Mucosa of descending colon (tissue), 3 donors: ENCODE measurements at regions not wholly inside any gene's neighbourhood (a gene's known extent, or its start where the extent isn't known, plus 50 kb on each side); places are given as distances from the start of the nearest gene placed in this dataset.

Experiments used
- ATAC-seq: fragments of 200-7000 bp; cut with Tn5 transposase; one replicate; pipeline ENCODE4 v1.9.1; 2020; ENCODE audit warnings: mild to moderate bottlenecking, moderate library complexity
- DNase-seq, 3 donors: peaks; one replicate each; pipeline ENCODE4 v3.0.0-alpha.2; 2020
- H3K36me3 ChIP-seq: fragments of 200-600 bp; one replicate; pipeline ENCODE4 v1.8.0; 2021; ENCODE audit warnings: low read depth, mild to moderate bottlenecking
- H3K4me1 ChIP-seq: fragments of 200-600 bp; one replicate; pipeline ENCODE4 v1.8.0; 2021; ENCODE audit warnings: low read depth, mild to moderate bottlenecking
- H3K4me3 ChIP-seq: fragments of 200-600 bp; one replicate; pipeline ENCODE4 v1.8.0; 2021; ENCODE audit warnings: mild to moderate bottlenecking
- H3K9me3 ChIP-seq: fragments of 200-600 bp; one replicate; pipeline ENCODE4 v1.8.0; 2021; ENCODE audit warnings: mild to moderate bottlenecking
- CTCF ChIP-seq: fragments of 200-600 bp; IDR thresholded peaks from one replicate; pipeline ENCODE4 v1.8.0; 2022; ENCODE audit warnings: antibody characterized with exemption, mild to moderate bottlenecking
- intact Hi-C, 2 donors: fragments of 100-400 bp; cut with DNase I in 1 of 2; cut with micrococcal nuclease in 1 of 2; formaldehyde crosslinking; loops; one replicate each; pipeline versions ENCODE4 v1.11.0 to v1.11.1; 2022; cut with DNase I, micrococcal nuclease
- donor health status: DM: no; HTN: no; CAD: no; lungs with moderate emphysema.
- donor health status: DM: no; HTN: no; CAD: no.
- donor health status: DM: no; HTN: yes; CAD: no.

GRCh38 chr6:165864218-165864617, 201.2 kb upstream of the PDE10A start:
- Histone ChIP-seq H3K9me3 (no peaks in the 10 kb centered on the region), H3K4me1 (no peaks in the 10 kb centered on the region), H3K36me3 (no peaks in the 10 kb centered on the region), H3K4me3 (no peak overlapping the region)
- ATAC-seq: no peak
- no peak for TF ChIP-seq CTCF
- intact Hi-C loops: no loop called here
- no peak for DNase-seq

- H3K4me1 ChIP-seq: no peaks in the 10 kb centered on the region
- intact Hi-C loops: no loop called here
- no peak for ATAC-seq
These were observed 200.8 kb upstream of the PDE10A start for GRCh38 chr6:165863801-165864200.

GRCh38 chr6:165862813-165863212, 199.8 kb upstream of the PDE10A start:
- Histone ChIP-seq H3K9me3 (no peaks in the 10 kb centered on the region), H3K4me3 (no peak overlapping the region), H3K4me1 (no peaks in the 10 kb centered on the region), H3K36me3 (no peaks in the 10 kb centered on the region)
- DNase-seq (no peak), ATAC-seq (no peak)
- intact Hi-C loops: no loop called here
- no peak for TF ChIP-seq CTCF

More at GRCh38 chr6:165863801-165864200, 200.8 kb upstream of the PDE10A start:
- no peak overlapping the region for H3K4me3 ChIP-seq
- no peak for TF ChIP-seq CTCF
- DNase-seq: no peak
- H3K9me3 ChIP-seq: no peaks in the 10 kb centered on the region
- no peaks in the 10 kb centered on the region for H3K36me3 ChIP-seq

- H3K9me3 ChIP-seq: no peaks in the 10 kb centered on the region
- DNase-seq: no peak
- no peak for TF ChIP-seq CTCF
- intact Hi-C loops: no loop called here
- H3K4me1 ChIP-seq: no peaks in the 10 kb centered on the region
- no peak overlapping the region for H3K4me3 ChIP-seq
- no peak for ATAC-seq
- no peaks in the 10 kb centered on the region for H3K36me3 ChIP-seq
These were observed 198.2 kb upstream of the PDE10A start for GRCh38 chr6:165861226-165861625.

- DNase-seq (no peak), ATAC-seq (no peak)
- no peak for TF ChIP-seq CTCF
- H3K36me3 ChIP-seq: no peaks in the 10 kb centered on the region
- H3K4me3 ChIP-seq: no peak overlapping the region
- no peaks in the 10 kb centered on the region for H3K4me1 ChIP-seq
- intact Hi-C loops: loop anchor here in 1 of 2 donors (10.0 kb wide), 1 partner anchor 414 kb away; no protein-coding TSS in a partner anchor
- no peaks in the 10 kb centered on the region for H3K9me3 ChIP-seq
These were observed 195.5 kb upstream of the PDE10A start for GRCh38 chr6:165858586-165858985.

GRCh38 chr6:165855856-165856255, 192.8 kb upstream of the PDE10A start:
- TF ChIP-seq CTCF: no peak
- no peak for DNase-seq
- Histone ChIP-seq H3K9me3 (no peaks in the 10 kb centered on the region), H3K4me3 (no peak overlapping the region), H3K36me3 (no peaks in the 10 kb centered on the region), H3K4me1 (no peaks in the 10 kb centered on the region)
- intact Hi-C loops: loop anchor here in 1 of 2 donors (10.0 kb wide), 1 partner anchor 411 kb away; no protein-coding TSS in a partner anchor
- no peak for ATAC-seq
